HEK293 (cell line): ENCODE measurements at regions not wholly inside any gene's neighbourhood (a gene's known extent, or its start where the extent isn't known, plus 50 kb on each side); places are given as distances from the start of the nearest gene placed in this dataset.

Experiments used
- CTCF ChIA-PET: fragments of 350-600 bp; formaldehyde crosslinking; extraction: SDS; loops from one replicate; lab custom pipeline; 2021; ENCODE audit warnings: antibody characterized with exemption; lab: Yijun Ruan, JAX
- POLR2A ChIA-PET: fragments of 300-600 bp; formaldehyde crosslinking; extraction: SDS; loops from one replicate; lab custom pipeline; 2020; ENCODE audit warnings: antibody characterized with exemption, inconsistent platforms; lab: Yijun Ruan, JAX
- H3K27ac ChIP-seq: fragments of 200-500 bp; sonication (Bioruptor generic); 2 replicates; pipeline ENCODE4 v1.5.1; 2014; ENCODE audit warnings: low read depth, low read length, control low read depth, inconsistent platforms; ENCODE audit errors: extremely low read depth
- H3K36me3 ChIP-seq, 2 experiments: fragments of 200-500 bp in 1 of 2; sonication (Bioruptor generic) in 1 of 2; 1 replicate in 1 of 2; 2 replicates in 1 of 2; pipeline ENCODE4 v1.5.1; 2014 to 2017; ENCODE audit warnings: inconsistent platforms in 2 of 2, low read length in 2 of 2; ENCODE audit not compliant: control insufficient read depth in 2 of 2, insufficient read depth in 1 of 2
- H3K4me1 ChIP-seq: fragments of 200-500 bp; sonication (Bioruptor generic); 2 replicates; pipeline ENCODE4 v1.5.1; 2014; ENCODE audit warnings: mild to moderate bottlenecking, low read length, inconsistent platforms; ENCODE audit not compliant: control insufficient read depth, insufficient read depth
- H3K4me3 ChIP-seq: 2 replicates; pipeline ENCODE4 v1.5.1; 2011; ENCODE audit warnings: low read depth, mild to moderate bottlenecking, control low read depth, low read length, moderate library complexity
- H3K9me3 ChIP-seq: fragments of 200-500 bp; sonication (Bioruptor generic); 2 replicates; pipeline ENCODE4 v1.5.1; 2014; ENCODE audit warnings: low read depth, low read length, inconsistent platforms; ENCODE audit not compliant: control insufficient read depth, insufficient read depth
- INSM2 ChIP-seq: fragments of 450-650 bp; formaldehyde crosslinking; IDR thresholded peaks from 2 replicates; pipeline ENCODE4 v1.5.1; 2016; ENCODE audit warnings: missing biosample characterization, missing genetic modification characterization
- OSR2 ChIP-seq: fragments of 450-650 bp; formaldehyde crosslinking; IDR thresholded peaks from 2 replicates; pipeline ENCODE4 v1.5.1; 2016; ENCODE audit warnings: missing biosample characterization, missing genetic modification characterization
- ZBTB21 ChIP-seq: fragments of 450-650 bp; formaldehyde crosslinking; IDR thresholded peaks from 2 replicates; pipeline ENCODE4 v1.5.1; 2017; ENCODE audit warnings: missing biosample characterization, missing genetic modification characterization
- ZFHX2 ChIP-seq: fragments of 450-650 bp; formaldehyde crosslinking; conservative IDR thresholded peaks from 2 replicates; pipeline ENCODE4 v1.5.1; 2016; ENCODE audit warnings: missing biosample characterization, missing genetic modification characterization
- ZFP69B ChIP-seq: fragments of 450-650 bp; formaldehyde crosslinking; IDR thresholded peaks from 2 replicates; pipeline ENCODE4 v1.5.1; 2016; ENCODE audit warnings: missing biosample characterization, missing genetic modification characterization
- ZNF155 ChIP-seq: fragments of 450-650 bp; formaldehyde crosslinking; IDR thresholded peaks from 2 replicates; pipeline ENCODE4 v1.5.1; 2016; ENCODE audit warnings: missing biosample characterization, missing genetic modification characterization
- ZNF223 ChIP-seq: fragments of 450-650 bp; formaldehyde crosslinking; IDR thresholded peaks from 2 replicates; pipeline ENCODE4 v1.5.1; 2016; ENCODE audit warnings: missing biosample characterization, missing genetic modification characterization
- ZNF433 ChIP-seq: fragments of 450-650 bp; formaldehyde crosslinking; IDR thresholded peaks from 2 replicates; pipeline ENCODE4 v1.5.1; 2016; ENCODE audit warnings: missing biosample characterization, missing genetic modification characterization, low read depth
- ZNF518A ChIP-seq: fragments of 450-650 bp; formaldehyde crosslinking; conservative IDR thresholded peaks from 2 replicates; pipeline ENCODE4 v1.5.1; 2016; ENCODE audit warnings: low read depth, missing biosample characterization, missing genetic modification characterization
- ZNF529 ChIP-seq: fragments of 450-650 bp; formaldehyde crosslinking; IDR thresholded peaks from 2 replicates; pipeline ENCODE4 v1.5.1; 2017; ENCODE audit warnings: missing genetic modification characterization, missing biosample characterization; ENCODE audit not compliant: insufficient replicate concordance
- ZNF626 ChIP-seq: fragments of 450-650 bp; sonication (Bioruptor Pico); formaldehyde crosslinking; IDR thresholded peaks from 2 replicates; pipeline ENCODE4 v1.5.1; 2018; ENCODE audit warnings: missing biosample characterization, missing genetic modification characterization, inconsistent platforms
- ZNF670 ChIP-seq: fragments of 450-650 bp; formaldehyde crosslinking; IDR thresholded peaks from 2 replicates; pipeline ENCODE4 v1.5.1; 2016; ENCODE audit warnings: missing biosample characterization, missing genetic modification characterization, low read depth
- ZNF707 ChIP-seq: fragments of 450-650 bp; formaldehyde crosslinking; IDR thresholded peaks from 2 replicates; pipeline ENCODE4 v1.5.1; 2016; ENCODE audit warnings: missing biosample characterization, missing genetic modification characterization
- ZNF747 ChIP-seq: fragments of 450-650 bp; formaldehyde crosslinking; IDR thresholded peaks from 2 replicates; pipeline ENCODE4 v1.5.1; 2016; ENCODE audit warnings: missing biosample characterization, missing genetic modification characterization
- ZNF792 ChIP-seq: fragments of 450-650 bp; formaldehyde crosslinking; IDR thresholded peaks from 2 replicates; pipeline ENCODE4 v1.5.1; 2016; ENCODE audit warnings: missing biosample characterization, missing genetic modification characterization
- TF ChIP-seq, protein P1 (sequence below): fragments of 450-650 bp; formaldehyde crosslinking; IDR thresholded peaks from 2 replicates; pipeline ENCODE4 v1.5.1; 2017; ENCODE audit warnings: missing biosample characterization, missing genetic modification characterization
- TF ChIP-seq, protein P2 (sequence below): fragments of 450-650 bp; formaldehyde crosslinking; IDR thresholded peaks from 2 replicates; pipeline ENCODE4 v1.5.1; 2016; ENCODE audit warnings: missing biosample characterization, missing genetic modification characterization, low read depth
- TF ChIP-seq, protein P3 (sequence below): fragments of 450-650 bp; formaldehyde crosslinking; IDR thresholded peaks from 2 replicates; pipeline ENCODE4 v1.5.1; 2017; ENCODE audit warnings: missing biosample characterization, missing genetic modification characterization
- TF ChIP-seq, protein P4 (sequence below): fragments of 450-650 bp; formaldehyde crosslinking; IDR thresholded peaks from 2 replicates; pipeline ENCODE4 v1.5.1; 2016; ENCODE audit warnings: missing biosample characterization, missing genetic modification characterization

DNA sequence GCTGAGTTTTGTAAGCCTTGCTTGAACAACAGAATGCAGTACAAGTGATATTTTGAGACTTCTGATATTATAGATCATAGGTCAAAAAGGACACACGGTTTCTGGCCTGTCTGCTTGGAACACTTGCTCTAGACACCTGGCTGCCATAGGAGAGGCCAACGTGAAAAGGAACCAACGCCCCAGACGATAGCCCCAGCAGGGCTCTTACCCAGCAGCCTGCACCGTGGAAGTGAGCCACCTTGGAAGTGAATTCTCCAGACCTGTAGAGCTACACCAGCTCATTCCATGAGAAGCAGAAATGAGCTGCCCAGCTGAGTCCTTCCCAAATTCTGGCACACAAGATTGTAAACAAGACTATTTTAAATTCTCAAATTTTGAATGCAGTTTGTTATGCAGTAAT lies 323.1 kb downstream of the FBXO8 start (continued):
- TF ChIP-seq, protein P1, sequence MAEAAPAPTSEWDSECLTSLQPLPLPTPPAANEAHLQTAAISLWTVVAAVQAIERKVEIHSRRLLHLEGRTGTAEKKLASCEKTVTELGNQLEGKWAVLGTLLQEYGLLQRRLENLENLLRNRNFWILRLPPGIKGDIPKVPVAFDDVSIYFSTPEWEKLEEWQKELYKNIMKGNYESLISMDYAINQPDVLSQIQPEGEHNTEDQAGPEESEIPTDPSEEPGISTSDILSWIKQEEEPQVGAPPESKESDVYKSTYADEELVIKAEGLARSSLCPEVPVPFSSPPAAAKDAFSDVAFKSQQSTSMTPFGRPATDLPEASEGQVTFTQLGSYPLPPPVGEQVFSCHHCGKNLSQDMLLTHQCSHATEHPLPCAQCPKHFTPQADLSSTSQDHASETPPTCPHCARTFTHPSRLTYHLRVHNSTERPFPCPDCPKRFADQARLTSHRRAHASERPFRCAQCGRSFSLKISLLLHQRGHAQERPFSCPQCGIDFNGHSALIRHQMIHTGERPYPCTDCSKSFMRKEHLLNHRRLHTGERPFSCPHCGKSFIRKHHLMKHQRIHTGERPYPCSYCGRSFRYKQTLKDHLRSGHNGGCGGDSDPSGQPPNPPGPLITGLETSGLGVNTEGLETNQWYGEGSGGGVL (tag by site-specific recombination), result no peak

- Histone ChIP-seq H3K4me3 (no peak overlapping the region), H3K36me3 (no peaks in the 10 kb centered on the region), H3K27ac (no peak overlapping the region), H3K4me1 (no peaks in the 10 kb centered on the region)
- CTCF ChIA-PET, result no interaction called here
- TF ChIP-seq, protein P2, sequence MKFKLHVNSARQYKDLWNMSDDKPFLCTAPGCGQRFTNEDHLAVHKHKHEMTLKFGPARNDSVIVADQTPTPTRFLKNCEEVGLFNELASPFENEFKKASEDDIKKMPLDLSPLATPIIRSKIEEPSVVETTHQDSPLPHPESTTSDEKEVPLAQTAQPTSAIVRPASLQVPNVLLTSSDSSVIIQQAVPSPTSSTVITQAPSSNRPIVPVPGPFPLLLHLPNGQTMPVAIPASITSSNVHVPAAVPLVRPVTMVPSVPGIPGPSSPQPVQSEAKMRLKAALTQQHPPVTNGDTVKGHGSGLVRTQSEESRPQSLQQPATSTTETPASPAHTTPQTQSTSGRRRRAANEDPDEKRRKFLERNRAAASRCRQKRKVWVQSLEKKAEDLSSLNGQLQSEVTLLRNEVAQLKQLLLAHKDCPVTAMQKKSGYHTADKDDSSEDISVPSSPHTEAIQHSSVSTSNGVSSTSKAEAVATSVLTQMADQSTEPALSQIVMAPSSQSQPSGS (tag by site-specific recombination), result 0 out of 2 replicates have a peak, but pooled peaks have one; percentile 44
- TF ChIP-seq ZBTB21 (tag by site-specific recombination), result no peak
- TF ChIP-seq ZNF670, result no peak
- TF ChIP-seq, protein P3, sequence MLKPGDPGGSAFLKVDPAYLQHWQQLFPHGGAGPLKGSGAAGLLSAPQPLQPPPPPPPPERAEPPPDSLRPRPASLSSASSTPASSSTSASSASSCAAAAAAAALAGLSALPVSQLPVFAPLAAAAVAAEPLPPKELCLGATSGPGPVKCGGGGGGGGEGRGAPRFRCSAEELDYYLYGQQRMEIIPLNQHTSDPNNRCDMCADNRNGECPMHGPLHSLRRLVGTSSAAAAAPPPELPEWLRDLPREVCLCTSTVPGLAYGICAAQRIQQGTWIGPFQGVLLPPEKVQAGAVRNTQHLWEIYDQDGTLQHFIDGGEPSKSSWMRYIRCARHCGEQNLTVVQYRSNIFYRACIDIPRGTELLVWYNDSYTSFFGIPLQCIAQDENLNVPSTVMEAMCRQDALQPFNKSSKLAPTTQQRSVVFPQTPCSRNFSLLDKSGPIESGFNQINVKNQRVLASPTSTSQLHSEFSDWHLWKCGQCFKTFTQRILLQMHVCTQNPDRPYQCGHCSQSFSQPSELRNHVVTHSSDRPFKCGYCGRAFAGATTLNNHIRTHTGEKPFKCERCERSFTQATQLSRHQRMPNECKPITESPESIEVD (tag by site-specific recombination), result 0 out of 2 replicates have a peak, but pooled peaks have one; percentile 24
- TF ChIP-seq, all 188 proteins: peak for 2
- POLR2A ChIA-PET, result no interaction called here
- no peaks in the 10 kb centered on the region for H3K9me3 ChIP-seq
Observed at GRCh38 chr4:173958445-173958844, 325.0 kb downstream of the FBXO8 start.

GRCh38 chr4:173943547-173943946 lies 339.9 kb downstream of the FBXO8 start:
- no peak overlapping the region for H3K27ac ChIP-seq
- no peak overlapping the region for H3K4me3 ChIP-seq
- H3K9me3 ChIP-seq, result no peaks in the 10 kb centered on the region
- ChIA-PET CTCF (no interaction called here), POLR2A (no interaction called here)
- TF ChIP-seq ZNF747 (tag by site-specific recombination) (no peak), ZNF223 (tag by site-specific recombination) (no peak), ZFP69B (tag by site-specific recombination) (no peak), ZNF155 (tag by site-specific recombination) (no peak), INSM2 (tag by site-specific recombination) (no peak), ZNF792 (tag by site-specific recombination) (no peak), ZNF433 (tag by site-specific recombination) (no peak), ZNF529 (tag by site-specific recombination) (no peak), ZFHX2 (tag by site-specific recombination) (no peak), ZNF518A (no peak), ZNF626 (tag by site-specific recombination) (no peak), ZNF707 (tag by site-specific recombination) (no peak), OSR2 (tag by site-specific recombination) (no peak)
- TF ChIP-seq, protein P4, sequence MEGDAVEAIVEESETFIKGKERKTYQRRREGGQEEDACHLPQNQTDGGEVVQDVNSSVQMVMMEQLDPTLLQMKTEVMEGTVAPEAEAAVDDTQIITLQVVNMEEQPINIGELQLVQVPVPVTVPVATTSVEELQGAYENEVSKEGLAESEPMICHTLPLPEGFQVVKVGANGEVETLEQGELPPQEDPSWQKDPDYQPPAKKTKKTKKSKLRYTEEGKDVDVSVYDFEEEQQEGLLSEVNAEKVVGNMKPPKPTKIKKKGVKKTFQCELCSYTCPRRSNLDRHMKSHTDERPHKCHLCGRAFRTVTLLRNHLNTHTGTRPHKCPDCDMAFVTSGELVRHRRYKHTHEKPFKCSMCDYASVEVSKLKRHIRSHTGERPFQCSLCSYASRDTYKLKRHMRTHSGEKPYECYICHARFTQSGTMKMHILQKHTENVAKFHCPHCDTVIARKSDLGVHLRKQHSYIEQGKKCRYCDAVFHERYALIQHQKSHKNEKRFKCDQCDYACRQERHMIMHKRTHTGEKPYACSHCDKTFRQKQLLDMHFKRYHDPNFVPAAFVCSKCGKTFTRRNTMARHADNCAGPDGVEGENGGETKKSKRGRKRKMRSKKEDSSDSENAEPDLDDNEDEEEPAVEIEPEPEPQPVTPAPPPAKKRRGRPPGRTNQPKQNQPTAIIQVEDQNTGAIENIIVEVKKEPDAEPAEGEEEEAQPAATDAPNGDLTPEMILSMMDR (tag by site-specific recombination), result no peak
- H3K4me1 ChIP-seq, result no peaks in the 10 kb centered on the region
- no peaks in the 10 kb centered on the region for H3K36me3 ChIP-seq
